Natural killer cell (primary cell): ENCODE measurements at regions not wholly inside any gene's neighbourhood (a gene's known extent, or its start where the extent isn't known, plus 50 kb on each side); places are given as distances from the start of the nearest gene placed in this dataset.
A peak's percentile ranks its signal among the peaks of the same experiment; 100 is the strongest.

ENCODE experiments used
- ATAC-seq, 3 donors: fragments of 150-1000 bp in 2 of 3; fragments of 200-7000 bp in 1 of 3; cut with Tn5 transposase; 1 replicate in 1 of 3; 2 replicates in 2 of 3; pipeline ENCODE4 v1.10.0; 2021; ENCODE audit warnings: mild to moderate bottlenecking in 2 of 3, moderate library complexity in 2 of 3
- DNase-seq, 2 donors: peaks; one replicate each; pipeline versions ENCODE4 v3.0.0 to v3.0.0-alpha.2; 2013 to 2021; ENCODE audit warnings: mixed read lengths in 1 of 2
- H3K27ac ChIP-seq: one replicate; pipeline ENCODE4 v1.5.1; 2013; ENCODE audit warnings: mild to moderate bottlenecking, low read length
- H3K27me3 ChIP-seq: one replicate; pipeline ENCODE4 v1.6.1; 2013; ENCODE audit warnings: low read length; ENCODE audit not compliant: control insufficient read depth, insufficient read depth
- H3K36me3 ChIP-seq: one replicate; pipeline ENCODE4 v1.6.1; 2013; ENCODE audit warnings: low read length; ENCODE audit not compliant: control insufficient read depth, insufficient read depth
- H3K4me1 ChIP-seq: one replicate; pipeline ENCODE4 v1.6.1; 2013; ENCODE audit warnings: low read length; ENCODE audit not compliant: control insufficient read depth, insufficient read depth
- H3K4me3 ChIP-seq: one replicate; pipeline ENCODE4 v1.5.1; 2013; ENCODE audit warnings: low read length
- H3K9me3 ChIP-seq: one replicate; pipeline ENCODE4 v1.6.1; 2013; ENCODE audit warnings: low read length; ENCODE audit not compliant: control insufficient read depth, insufficient read depth
- H3K27ac Mint-ChIP-seq, 2 donors: one replicate each; pipeline ENCODE4 v1.8.0; 2022; ENCODE audit warnings: mild to moderate bottlenecking in 2 of 2, mixed read lengths in 2 of 2, moderate library complexity in 1 of 2
- H3K27me3 Mint-ChIP-seq, 2 donors: one replicate each; pipeline ENCODE4 v1.8.0; 2022; ENCODE audit warnings: low read depth in 2 of 2, mixed read lengths in 2 of 2
- H3K36me3 Mint-ChIP-seq: one replicate; pipeline ENCODE4 v1.8.0; 2022; ENCODE audit warnings: mixed read lengths
- H3K4me1 Mint-ChIP-seq, 2 donors: one replicate each; pipeline ENCODE4 v1.8.0; 2022; ENCODE audit warnings: mixed read lengths in 2 of 2
- H3K4me3 Mint-ChIP-seq: one replicate; pipeline ENCODE4 v1.8.0; 2022; ENCODE audit warnings: mild to moderate bottlenecking, moderate library complexity, mixed read lengths
- H3K9me3 Mint-ChIP-seq, 2 donors: one replicate each; pipeline ENCODE4 v1.8.0; 2022; ENCODE audit warnings: mixed read lengths in 2 of 2
- WGBS: methylation state at CpG from one replicate; pipeline ENCODE4 v1.1.7; 2013; ENCODE audit warnings: missing lambda C conversion rate; ENCODE audit not compliant: insufficient coverage; 5-methylcytosine and 5-hydroxymethylcytosine counted together
- intact Hi-C: fragments of 100-400 bp; cut with micrococcal nuclease; formaldehyde crosslinking; loops from one replicate; pipeline ENCODE4 v1.14.2; 2022
- TF ChIP-seq, protein P1 (sequence below): fragments of 200-600 bp; IDR thresholded peaks from one replicate; pipeline ENCODE4 v1.8.0; 2022; ENCODE audit warnings: antibody characterized with exemption

DNA sequence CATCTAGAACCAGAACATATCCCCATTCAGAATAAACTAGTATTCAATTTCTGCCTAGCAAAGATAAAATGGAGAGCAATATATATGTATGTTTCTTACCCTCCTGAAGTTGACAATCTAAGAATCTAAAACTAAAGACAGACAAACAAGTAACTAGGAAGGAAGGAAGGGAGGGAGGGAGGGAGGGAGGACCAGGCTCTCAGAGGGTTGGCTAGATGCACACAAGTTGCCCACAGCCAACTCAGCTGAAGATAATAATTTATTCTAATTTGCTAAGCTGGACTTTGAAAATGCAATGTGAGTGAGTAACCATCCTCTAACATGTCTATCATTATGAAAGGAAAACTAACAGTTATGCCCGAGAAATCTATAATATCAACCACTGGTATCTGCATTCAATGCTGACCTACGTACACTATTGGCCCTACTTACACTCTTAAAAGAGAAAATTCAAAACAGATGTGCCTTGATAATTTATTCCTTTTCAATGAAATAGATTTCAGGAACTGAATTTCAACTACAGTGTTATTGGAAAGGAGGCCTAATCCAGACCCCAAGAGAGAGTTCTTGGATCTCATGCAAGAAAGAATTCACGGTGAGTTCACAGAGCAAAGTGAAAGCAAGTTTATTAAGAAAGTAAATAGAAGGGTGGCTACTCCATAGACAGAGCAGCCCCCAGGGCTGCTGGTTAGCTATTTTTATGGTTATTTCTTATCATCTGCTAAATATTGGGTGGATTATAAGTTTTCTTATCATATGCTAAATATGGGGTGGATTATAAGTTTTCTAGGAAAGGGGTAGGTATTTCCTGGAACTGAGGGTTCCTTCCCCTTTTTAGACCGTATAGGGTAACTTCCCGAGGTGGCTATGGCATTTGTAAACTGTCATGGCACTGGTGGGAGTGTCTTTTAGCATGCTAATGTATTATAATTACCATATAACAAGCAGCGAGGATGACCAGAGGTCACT is 288.5 kb upstream of the SLC39A10 start:
- H3K27me3 ChIP-seq, result no peaks in the 10 kb centered on the region
- 76% methylated on average over 4 of the region's 6 CpGs for WGBS
- H3K4me3 ChIP-seq, result no peak overlapping the region
- no peak overlapping the region for H3K27ac ChIP-seq
- TF ChIP-seq, protein P1, sequence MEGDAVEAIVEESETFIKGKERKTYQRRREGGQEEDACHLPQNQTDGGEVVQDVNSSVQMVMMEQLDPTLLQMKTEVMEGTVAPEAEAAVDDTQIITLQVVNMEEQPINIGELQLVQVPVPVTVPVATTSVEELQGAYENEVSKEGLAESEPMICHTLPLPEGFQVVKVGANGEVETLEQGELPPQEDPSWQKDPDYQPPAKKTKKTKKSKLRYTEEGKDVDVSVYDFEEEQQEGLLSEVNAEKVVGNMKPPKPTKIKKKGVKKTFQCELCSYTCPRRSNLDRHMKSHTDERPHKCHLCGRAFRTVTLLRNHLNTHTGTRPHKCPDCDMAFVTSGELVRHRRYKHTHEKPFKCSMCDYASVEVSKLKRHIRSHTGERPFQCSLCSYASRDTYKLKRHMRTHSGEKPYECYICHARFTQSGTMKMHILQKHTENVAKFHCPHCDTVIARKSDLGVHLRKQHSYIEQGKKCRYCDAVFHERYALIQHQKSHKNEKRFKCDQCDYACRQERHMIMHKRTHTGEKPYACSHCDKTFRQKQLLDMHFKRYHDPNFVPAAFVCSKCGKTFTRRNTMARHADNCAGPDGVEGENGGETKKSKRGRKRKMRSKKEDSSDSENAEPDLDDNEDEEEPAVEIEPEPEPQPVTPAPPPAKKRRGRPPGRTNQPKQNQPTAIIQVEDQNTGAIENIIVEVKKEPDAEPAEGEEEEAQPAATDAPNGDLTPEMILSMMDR, result no peak
- H3K36me3 Mint-ChIP-seq, result no peaks in the 10 kb centered on the region
- intact Hi-C loops, result no loop called here
- ATAC-seq (peak in 2 of 3 donors; percentile 37 to 41), DNase-seq (peak in 1 of 2 donors; percentile 5)
- no peaks in the 10 kb centered on the region for H3K36me3 ChIP-seq
- no peaks in the 10 kb centered on the region for H3K4me1 Mint-ChIP-seq
- H3K27me3 Mint-ChIP-seq, result peaks cover 0 to 5% of the 10 kb centered on the region in 2 donors
- H3K27ac Mint-ChIP-seq, result no peak overlapping the region
- peak overlapping the region; percentile 59 for H3K4me3 Mint-ChIP-seq
- H3K9me3 Mint-ChIP-seq, result no peaks in the 10 kb centered on the region
- H3K9me3 ChIP-seq, result no peaks in the 10 kb centered on the region
- H3K4me1 ChIP-seq, result no peaks in the 10 kb centered on the region

DNA sequence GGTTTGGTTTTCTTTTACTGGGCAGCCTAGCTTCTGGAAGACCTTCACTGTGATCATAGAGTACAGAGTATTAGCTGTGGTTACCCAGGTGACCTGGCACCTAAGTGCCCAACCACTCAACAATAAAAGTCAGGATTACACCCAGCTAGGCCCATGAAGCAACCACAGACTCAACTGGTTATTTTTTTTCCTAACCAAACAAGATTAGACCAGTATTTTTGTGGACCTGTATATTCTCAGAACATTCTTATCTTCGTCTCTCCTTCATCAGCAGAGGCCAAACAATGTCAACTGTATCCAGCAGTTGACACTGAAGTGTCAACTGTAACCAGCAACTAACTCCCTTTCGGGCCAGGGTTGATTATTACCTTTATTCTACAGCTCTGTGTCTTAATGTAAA is 289.2 kb upstream of the SLC39A10 start:
- Histone ChIP-seq H3K27me3 (no peaks in the 10 kb centered on the region), H3K9me3 (no peaks in the 10 kb centered on the region), H3K27ac (no peak overlapping the region), H3K36me3 (no peaks in the 10 kb centered on the region), H3K4me3 (no peak overlapping the region), H3K4me1 (no peaks in the 10 kb centered on the region)
- Mint-ChIP-seq H3K27ac (no peak overlapping the region), H3K4me3 (no peak overlapping the region), H3K9me3 (no peaks in the 10 kb centered on the region), H3K27me3 (peaks cover 0 to 5% of the 10 kb centered on the region in 2 donors), H3K36me3 (no peaks in the 10 kb centered on the region), H3K4me1 (no peaks in the 10 kb centered on the region)
- no peak for ATAC-seq
- intact Hi-C loops, result no loop called here
- TF ChIP-seq, protein P1, result no peak
- DNase-seq, result no peak
- WGBS, result 94% methylated on average over 2 of the region's 2 CpGs

DNA sequence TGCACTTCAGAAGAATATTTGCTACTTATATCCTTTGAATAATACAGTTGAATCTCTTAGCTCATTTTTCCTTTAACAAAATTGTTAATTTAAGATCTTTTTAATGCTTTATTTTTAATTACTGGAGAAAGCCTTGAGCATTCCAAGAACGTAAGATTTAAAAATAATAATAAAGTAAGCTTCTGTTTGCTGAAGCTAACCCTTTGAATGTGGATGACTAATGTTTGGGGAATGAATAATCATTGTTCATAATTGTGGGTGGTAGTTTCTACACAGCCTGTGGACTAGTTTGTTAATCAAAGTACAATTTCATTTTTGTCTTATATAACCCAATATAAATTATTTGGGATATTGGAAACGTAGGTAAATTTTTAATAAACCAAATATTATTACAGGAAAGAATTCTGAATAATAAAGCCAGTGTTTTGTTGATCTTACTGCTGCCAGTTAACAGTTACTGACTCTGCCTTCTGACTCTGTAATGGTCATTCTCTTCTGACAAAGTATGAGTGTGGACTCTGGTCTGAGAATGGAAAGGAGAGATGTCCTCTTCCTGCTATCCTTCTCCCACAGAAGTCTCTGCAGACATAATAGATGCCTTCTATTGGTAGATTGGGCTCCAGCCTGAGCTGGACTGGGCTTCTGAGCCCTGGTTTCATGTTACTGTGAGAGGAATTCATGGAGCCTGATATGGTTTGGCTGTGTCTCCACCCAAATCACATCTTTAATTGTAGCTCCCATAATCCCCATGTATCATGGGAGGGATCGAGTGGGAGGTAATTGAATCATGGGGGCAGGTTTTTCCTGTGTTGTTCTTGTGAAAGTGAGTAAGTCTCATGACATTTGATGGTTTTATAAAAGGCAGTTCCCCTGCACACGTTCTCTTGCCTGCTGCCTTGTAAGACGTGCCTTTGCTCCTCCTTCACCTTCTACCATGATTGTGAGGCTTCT is 292.7 kb upstream of the SLC39A10 start:
- ATAC-seq, result no peak
- H3K4me1 ChIP-seq, result no peaks in the 10 kb centered on the region
- TF ChIP-seq, protein P1, result no peak
- H3K36me3 ChIP-seq, result no peaks in the 10 kb centered on the region
- DNase-seq, result no peak
- Mint-ChIP-seq H3K27me3 (peaks cover 0 to 5% of the 10 kb centered on the region in 2 donors), H3K9me3 (no peaks in the 10 kb centered on the region), H3K36me3 (no peaks in the 10 kb centered on the region), H3K4me3 (no peak overlapping the region), H3K4me1 (no peaks in the 10 kb centered on the region), H3K27ac (no peak overlapping the region)
- no peak overlapping the region for H3K27ac ChIP-seq
- H3K9me3 ChIP-seq, result no peaks in the 10 kb centered on the region
- WGBS, result 91% methylated on average over 3 of the region's 5 CpGs
- no peaks in the 10 kb centered on the region for H3K27me3 ChIP-seq
- no peak overlapping the region for H3K4me3 ChIP-seq
- intact Hi-C loops, result no loop called here
